Ramos (cell line): ENCODE measurements at regions not wholly inside any gene's neighbourhood (a gene's known extent, or its start where the extent isn't known, plus 50 kb on each side); places are given as distances from the start of the nearest gene placed in this dataset.
"Not testable (repeated sequence)": the region's sequence is repeated elsewhere in the genome, so short reads cannot be mapped to it uniquely, and the experiment has no call there.

Experiments used
- in situ Hi-C: fragments of 300-500 bp; cut with MboI; formaldehyde crosslinking; loops from one replicate; pipeline ENCODE4 v1.14.3; 2022; ENCODE audit warnings: low sequenced_read_pairs; ENCODE audit not compliant: unreplicated experiment

DNA sequence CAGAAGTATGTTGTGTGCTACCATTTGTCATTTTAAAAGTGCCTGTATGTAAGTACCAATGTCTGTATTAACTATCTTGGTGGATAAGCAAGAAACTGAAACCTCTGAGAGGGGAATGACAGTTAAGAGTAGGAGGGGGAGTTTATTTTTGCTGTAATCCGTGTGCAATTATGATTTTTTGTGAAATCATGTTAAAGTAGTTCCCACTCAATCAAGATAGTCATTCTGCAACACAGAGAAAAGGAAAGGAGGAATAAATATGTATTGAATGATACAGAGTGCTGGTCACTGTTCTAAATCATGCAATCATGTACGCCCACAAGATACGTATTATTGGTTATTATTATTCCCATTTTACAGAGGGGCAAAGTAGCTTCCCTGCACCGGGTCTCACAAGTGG is 105.1 kb upstream of the UBE2E1 start:
- in situ Hi-C loops = no loop called here

DNA sequence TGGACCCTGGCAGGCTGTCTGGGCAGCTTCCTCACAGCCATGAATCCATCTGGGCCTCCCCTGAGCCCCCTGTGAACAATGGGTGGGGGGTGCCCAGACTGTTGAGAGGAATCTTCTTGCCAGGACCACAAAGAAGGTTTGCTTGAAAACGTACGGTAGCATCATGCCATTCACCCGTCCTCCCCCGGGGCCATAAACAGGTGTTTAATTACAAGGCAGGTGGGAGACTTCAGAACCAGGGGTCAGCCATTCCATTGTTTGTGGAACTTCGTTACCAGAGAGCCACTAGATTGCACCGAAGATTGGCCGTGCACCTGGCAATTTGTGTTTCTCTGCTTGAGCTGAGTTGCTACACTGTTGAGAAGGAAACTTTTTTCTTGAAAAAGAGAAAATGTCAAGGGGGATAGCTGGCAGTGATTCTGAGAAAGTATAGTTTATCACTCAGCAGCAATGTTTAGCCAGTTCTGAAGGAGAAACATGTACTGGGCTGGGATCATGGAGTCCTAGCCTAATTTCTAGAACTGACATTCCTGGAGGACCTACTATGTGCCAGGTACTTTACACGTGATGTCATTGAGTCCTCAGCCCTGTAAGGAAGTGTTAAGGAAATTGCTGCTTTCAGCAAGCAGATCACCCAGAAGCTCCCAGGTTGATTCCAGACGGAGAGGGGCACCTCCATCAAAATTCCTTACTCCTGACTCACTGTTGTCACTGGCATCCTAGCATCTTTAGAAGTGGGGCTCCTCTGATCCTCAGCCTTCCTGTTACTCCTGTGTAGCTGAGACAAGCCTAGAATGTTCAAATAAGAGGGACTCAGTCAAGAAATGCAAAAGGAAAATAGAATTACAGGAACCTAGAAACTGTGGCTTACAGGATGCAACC is 103.8 kb upstream of the UBE2E1 start:
- in situ Hi-C loops = no loop called here

DNA sequence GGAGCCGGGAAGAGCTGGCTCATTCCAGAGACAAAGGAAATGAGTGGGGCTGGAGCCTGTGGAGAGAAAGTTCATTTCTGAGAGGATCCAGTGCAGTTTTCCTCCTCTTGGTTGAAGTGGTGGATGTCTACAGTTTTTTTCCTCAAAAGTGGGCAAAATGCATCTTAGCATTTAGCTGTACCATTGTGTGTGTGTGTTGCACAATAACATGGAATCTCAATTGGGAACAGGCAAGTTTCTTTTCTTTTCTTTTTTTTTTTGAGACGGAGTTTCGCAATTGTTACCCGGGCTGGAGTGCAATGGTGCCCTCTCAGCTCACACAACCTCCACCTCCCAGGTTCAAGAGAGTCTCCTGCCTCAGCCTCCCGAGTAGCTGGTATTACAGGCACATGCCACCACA is 101.5 kb upstream of the UBE2E1 start:
- in situ Hi-C loops = no loop called here

DNA sequence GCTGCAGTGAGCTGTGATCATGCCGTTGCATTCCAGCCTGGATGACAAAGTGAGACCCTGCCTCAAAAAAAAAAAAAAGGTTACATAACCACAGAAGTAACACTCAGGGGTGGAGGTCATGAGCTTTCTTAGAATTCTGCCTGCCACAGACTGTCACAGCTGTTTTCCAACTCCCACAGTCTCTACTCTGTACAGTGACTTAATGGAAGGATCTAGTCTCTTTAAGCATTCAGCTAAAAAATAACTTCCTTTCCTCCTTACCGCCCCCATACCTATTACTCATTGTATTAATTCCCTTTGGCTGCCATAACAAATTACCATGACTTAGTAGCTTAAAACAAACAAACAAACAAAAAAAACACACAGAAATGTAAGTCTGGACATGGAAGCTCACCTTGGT is 99.6 kb upstream of the UBE2E1 start:
- in situ Hi-C loops = no loop called here

DNA sequence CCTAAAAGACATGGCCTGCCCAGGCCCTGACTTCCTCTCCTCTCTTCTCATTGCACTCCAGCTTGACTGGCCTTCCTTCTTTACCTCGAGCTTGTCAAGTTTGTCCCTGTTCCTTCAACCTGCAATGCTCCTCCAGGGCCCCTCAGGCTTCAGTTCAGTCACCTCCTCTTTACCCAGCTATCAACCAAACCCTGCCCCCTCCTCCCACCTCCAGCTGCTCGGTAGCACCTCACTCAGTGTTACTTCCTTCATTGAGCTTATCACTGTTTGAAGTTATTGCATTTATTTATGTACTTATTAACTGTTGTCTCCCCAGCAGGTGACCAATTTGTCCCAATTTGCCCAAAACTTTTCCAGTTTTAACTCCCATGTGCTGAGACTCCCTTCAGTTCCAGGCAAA is 95.8 kb upstream of the UBE2E1 start:
- in situ Hi-C loops = no loop called here

DNA sequence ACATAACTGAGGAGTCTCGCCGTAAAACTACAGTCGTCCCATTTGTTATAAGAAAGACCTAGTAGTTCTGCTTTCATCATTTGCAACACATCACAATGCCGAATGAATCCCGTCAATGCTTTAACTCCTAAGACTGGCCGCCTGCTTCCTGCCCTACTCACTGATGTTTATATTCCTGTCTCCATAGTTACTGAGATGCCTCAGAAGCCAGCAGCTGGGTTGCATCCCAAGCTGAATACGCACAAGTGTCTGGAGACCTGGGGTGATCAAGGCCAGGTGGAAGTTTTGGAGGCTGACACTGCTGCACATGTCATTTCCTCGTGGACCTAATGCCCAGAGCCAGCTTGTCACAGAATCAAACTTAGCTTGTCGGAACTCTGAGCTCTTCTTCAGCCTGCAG is 95.2 kb upstream of the UBE2E1 start:
- in situ Hi-C loops = no loop called here

DNA sequence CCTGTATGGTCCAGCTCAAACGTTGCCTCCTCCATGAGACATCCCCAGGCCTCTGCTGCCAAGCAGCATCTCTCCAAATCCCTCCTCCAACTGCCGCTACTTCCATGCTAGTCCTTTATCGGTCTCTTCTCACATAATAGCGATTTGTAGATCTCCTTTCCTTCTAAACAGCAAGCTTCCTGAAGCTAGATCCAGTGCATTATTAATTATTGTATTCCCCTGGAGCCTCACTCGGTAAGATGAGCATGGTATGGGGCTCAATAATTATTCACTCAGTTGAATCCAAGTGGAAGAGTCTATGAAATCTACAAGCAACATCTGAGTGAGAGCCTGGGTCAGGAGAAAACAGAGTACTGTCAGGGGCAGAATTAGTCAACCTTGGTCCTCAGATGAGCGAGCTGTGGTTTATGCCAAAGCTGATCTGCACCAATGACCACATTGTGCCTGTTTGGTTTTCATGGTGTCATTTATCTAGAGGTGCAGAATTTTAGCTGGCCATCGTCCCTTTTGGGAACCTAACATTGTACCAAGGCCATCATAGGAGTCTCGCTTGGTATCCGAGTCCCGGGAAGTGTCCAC is 93.8 kb upstream of the UBE2E1 start:
- in situ Hi-C loops = no loop called here

DNA sequence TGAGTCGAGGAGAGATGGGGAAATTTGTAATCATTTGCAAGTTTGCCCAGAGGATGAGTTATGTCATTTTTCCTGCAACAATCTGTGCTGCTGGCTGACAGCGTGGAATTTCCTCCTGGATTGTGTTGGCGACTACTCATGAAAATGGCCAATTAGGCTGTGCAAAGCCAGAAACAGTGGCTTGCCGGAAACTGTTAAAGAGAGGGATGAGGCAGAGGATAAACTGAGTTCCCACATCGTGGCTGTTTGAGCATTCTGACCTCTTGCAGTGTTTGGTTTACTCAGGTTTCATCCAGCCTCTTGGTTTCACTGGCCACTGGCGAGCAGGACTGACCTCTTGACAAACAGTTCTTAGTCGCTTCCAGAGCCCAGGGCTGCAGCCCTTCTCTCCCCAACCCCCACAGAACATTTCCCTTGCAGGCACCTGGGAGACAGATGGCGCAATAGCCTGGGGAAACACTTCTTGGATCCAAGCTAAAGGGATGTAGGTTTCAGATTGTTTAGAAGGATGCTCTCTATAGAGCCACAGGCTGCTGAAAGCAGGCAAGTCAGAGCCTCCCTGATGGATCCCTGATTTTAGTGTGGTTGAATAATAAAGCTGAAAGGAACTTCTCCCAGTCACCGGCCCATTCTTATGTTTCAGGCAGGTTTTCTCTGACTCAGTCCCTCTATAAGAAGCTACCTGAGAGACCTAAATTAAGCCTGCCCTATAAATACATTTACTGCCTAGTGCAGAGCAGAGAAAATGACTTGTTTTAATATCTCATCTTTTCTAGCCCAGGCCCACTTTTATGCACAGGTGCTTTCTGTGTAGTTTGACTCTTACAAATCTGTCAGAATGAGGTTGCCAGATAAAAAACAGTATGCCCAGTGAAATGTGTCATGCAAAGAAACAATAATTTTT is 92.8 kb upstream of the UBE2E1 start:
- in situ Hi-C loops = no loop called here

DNA sequence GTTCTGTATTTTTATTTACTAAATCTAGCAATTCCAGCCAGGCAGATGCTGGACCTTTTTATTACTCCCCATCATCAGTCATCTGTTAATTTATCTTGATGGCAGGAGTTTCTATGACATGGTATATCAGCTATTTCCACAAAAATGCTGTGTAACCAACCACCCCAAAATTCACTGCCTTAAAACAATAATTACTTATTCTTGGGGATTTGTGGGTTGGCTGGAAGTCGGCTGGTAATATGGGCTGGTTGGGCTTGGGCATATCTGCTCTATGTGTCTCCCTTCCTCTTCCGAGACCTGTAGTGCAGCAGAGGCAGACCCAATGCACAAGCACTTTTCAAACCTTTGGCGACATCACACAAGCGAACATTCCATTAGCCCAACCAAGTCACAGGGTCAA is 92.1 kb upstream of the UBE2E1 start:
- in situ Hi-C loops = no loop called here

DNA sequence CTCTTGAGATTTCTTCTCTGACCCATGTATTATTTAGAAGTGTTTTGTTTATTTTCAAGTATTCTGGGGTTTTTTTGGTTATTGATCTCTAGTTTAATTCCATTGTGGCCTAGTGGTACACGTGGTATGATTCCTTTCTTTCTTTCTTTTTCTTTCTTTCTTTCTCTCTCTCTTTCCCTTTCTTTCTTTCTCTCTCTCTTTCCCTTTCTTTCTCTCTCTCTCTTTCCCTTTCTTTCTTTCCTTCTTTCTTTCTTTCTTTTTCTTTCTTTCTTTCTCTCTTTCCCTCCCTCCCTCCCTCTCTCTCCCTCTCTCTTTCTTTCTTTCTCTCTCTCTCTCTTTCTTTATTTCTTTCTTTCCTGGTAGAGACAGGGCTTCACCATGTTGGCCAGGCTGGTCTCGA is 85.7 kb upstream of the UBE2E1 start:
- in situ Hi-C loops = no loop called here

DNA sequence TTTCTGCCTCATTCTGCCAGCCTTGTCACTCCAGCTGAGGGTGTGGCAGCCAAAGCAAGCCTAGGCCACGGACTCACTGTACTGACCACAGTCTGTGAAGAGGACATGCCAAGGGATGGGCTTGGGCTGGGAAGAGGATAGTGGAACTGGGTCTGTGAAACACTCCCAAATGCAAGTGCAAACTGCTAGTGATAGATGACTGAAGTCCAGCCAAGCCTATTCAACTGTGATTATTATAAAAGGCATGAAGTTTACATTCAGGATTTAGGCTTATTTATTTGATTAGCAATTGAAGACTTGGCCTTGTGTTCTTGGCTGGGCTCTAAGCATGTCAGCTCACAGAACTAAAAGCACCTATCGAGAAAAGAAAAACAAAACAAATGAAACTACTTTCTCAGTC is 84.9 kb upstream of the UBE2E1 start:
- in situ Hi-C loops = no loop called here

DNA sequence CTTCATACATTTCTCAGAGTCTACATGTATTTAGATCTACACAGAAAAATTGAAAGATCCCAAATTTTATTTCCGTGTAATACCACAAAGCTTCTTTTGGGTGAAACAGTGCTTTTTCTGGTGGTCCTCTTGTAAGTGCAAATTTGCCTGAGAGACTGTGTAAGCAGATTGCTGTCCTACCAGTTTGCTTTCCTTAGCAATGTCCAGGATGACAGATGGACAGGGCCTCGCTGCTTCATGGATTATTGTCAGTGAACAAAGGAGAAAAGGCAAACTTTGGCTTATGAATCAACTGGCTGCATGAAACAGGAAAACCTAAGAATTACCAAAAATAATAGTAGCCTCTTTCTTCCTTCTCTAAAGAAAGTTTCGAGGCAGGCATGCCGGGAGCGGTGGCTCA is 82.6 kb upstream of the UBE2E1 start:
- in situ Hi-C loops = no loop called here

DNA sequence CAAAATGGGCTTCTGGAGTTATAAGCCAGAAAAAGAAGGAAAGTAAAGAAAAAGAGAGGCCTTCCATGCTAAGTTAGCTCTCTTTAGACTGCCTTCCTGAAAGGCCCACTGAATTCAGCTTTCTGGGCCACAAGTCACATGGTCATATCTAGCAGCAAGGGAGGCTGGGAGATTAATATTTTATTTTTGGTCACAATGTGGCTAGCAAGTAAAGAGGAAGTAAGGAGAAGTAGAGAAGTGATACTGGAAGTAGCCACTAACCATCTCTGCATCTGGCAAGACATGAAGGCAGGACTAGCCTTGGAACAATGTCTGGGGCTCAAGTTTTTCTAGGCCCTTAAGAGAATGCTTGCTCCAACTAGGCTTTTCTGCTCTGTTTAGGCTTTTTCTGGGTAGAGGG is 81.8 kb upstream of the UBE2E1 start:
- in situ Hi-C loops = no loop called here

DNA sequence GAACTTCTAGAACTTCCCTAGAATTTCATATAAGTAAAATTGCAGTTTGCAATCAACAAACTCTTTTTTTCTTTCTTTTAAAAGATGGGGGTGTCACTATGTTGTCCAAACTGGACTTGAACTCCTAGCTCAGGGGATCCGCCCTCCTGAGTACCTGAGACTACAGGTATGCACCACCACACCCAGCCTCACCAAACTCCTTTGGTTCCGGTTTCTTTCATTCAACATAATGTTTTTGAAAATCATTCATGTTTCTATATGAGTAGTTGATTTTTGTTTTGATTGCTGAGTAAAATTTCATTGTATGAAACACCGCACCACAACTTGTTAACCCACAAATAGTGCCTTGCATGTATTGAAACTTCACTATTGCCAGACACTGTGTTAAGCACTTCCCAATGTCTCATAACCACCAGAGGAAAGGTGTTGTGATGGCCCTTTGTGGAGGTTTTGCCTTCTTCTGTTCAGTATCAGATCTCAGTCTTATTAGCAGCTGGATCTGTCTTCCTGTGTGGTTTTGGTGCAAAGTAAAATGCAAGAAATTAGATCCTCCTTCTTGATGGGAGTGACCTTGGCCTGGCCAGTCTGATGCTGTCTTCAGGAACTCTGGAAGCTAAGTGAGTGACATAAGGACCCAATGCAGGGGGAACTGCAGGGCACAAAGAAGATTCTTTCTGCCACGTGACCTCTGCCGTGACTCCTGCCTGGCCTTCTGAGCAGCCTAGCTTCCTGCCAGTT is 78.8 kb upstream of the UBE2E1 start:
- in situ Hi-C loops = no loop called here

DNA sequence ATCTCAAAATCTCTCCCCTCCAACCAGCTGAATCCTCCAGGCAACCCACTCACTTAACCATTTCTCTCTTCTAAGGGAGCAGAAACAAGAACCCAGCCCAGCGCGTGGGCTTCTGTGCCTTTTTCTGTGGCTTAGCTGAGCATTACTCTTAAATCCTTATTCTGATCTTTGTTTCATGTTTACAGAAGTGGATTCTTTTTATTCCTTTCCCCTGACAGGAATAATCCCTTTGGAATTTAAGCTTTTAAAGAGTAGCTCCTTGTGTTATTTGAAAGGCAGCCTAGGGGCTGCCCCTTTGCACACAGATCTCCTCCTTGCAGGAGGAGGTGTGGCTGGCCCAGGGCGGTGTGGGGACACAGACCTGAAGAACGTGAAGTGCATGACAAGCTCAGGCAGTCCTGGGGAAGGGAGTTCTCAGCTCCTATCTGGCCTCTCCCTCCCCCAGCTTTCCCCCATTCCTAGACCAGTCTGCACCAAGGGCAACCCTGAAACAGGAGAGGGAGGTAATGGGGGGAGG is 77.1 kb upstream of the UBE2E1 start:
- in situ Hi-C loops = no loop called here

DNA sequence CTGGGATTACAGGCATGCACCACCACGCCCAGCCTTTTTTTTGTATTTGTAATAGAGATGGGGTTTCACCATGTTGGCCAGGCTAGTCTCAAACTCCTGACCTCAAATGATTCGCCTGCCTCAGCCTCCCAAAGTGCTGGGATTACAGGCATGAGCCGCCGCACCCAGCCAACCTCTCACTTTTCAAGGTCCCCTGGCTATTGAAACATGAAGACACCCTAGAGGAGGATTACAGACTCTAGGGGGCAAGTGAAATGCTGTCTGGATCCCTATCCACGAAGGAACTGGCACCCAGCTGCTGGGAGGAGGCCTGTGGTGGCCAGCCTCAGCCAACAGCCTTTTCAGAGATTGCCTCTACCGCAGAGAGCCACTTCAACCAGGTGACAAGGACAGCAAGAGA is 76.4 kb upstream of the UBE2E1 start:
- in situ Hi-C loops = not testable (repeated sequence)

DNA sequence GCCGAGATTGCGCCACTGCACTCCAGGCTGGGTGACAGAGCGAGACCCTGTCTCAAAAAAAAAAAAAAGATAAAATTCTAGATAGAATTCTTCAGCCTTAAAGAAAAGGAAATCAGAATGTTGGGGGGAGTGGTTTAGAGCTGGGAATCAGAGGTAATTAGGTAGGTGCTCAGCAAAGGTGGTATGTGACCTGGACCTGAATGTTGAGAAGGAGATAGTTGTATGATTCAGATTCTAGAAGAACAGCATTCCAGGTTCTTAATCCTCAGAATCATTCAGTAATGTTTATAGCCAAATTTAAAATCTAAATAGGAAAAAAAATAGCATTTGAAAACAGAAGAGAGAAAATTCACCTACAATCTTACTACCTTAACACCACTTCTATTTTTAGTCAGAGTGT is 71.3 kb upstream of the UBE2E1 start:
- in situ Hi-C loops = no loop called here

DNA sequence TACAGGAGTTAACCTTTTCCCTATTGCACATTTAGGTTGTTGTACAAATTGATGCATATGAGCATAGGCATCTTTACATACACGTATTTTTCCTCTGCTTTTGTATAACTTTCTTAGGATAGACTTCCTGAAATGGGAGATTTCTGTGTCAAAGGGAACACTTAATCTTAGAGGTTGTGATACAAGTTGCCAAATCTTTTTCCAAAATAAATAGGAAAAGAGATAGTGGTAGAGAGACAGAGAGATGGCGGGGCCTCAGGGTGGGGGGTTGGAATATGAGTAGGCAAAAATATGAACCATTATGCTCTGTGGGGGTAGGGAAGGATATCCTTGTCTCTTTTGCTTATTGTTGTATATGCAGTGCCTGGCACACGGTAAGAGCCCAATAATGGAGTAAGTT is 70.7 kb upstream of the UBE2E1 start:
- in situ Hi-C loops = no loop called here

DNA sequence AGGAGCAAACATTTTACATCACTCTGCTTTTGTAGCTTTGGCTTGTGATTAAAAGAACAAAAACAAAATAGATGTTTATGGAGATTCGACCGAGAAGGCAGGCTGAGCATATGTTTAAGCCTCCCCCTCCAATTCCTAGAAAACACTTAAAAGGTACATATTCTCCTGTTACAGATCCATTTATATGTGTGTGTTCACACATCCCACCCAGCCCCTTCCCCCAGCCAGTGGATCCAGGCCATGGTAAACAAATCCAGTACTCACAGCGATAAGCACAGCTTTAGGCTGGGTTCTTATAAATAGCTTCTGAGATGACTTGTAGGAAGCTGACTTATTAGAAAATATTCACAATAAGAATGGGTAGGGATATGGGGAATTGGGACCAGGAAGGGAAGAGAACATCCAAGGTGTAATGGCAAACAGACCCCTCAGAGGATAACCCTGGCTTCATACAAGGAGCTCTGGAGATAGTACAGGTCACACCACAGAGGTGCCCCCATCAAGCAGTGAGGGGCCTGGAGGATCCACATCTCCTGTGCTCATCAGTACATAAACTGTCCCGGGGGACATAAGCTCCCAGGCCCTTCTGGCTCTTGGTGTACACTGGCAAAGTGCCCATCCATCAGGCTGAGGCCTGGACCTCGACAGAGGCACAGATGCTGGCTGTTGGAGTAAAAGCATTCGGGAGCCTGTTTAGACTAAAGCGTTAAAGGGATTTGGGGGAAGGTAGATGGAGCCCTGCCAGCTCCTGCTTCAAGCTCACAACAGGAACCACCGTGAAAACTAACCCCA is 70.0 kb upstream of the UBE2E1 start:
- in situ Hi-C loops = no loop called here
